ENCODE measurements at regions not wholly inside any gene's neighbourhood (a gene's known extent, or its start where the extent isn't known, plus 50 kb on each side); places are given as distances from the start of the nearest gene placed in this dataset.

- no peak for DNase-seq
Measured at GRCh38 chr6:155706806-155707205, 251.2 kb upstream of the NOX3 start.

GRCh38 chr6:155706341-155706740 lies 250.7 kb upstream of the NOX3 start:
- Mint-ChIP-seq H3K27ac (no peak overlapping the region), H3K4me3 (no peak overlapping the region), H3K9me3 (no peaks in the 10 kb centered on the region), H3K4me1 (ENCODE audit: low read depth) (no peaks in the 10 kb centered on the region), H3K36me3 (ENCODE audit: low read depth) (no peaks in the 10 kb centered on the region), H3K27me3 (peaks cover 6% of the 10 kb centered on the region)
- no peak for DNase-seq

More at GRCh38 chr6:155706806-155707205, 251.2 kb upstream of the NOX3 start:
- H3K4me3 Mint-ChIP-seq: no peak overlapping the region
- H3K9me3 Mint-ChIP-seq: no peaks in the 10 kb centered on the region
- peaks cover 6% of the 10 kb centered on the region for H3K27me3 Mint-ChIP-seq
- no peaks in the 10 kb centered on the region for H3K4me1 Mint-ChIP-seq (ENCODE audit: low read depth)
- H3K27ac Mint-ChIP-seq: no peak overlapping the region
- H3K36me3 Mint-ChIP-seq (ENCODE audit: low read depth): no peaks in the 10 kb centered on the region

GRCh38 chr6:155701342-155701741 lies 245.7 kb upstream of the NOX3 start:
- H3K4me1 Mint-ChIP-seq (ENCODE audit: low read depth): no peaks in the 10 kb centered on the region
- no peaks in the 10 kb centered on the region for H3K36me3 Mint-ChIP-seq (ENCODE audit: low read depth)
- H3K27me3 Mint-ChIP-seq: peaks cover 4% of the 10 kb centered on the region
- DNase-seq: no peak
- no peak overlapping the region for H3K27ac Mint-ChIP-seq
- no peak overlapping the region for H3K4me3 Mint-ChIP-seq
- no peaks in the 10 kb centered on the region for H3K9me3 Mint-ChIP-seq

- no peaks in the 10 kb centered on the region for H3K9me3 Mint-ChIP-seq
- DNase-seq: no peak
Measured at GRCh38 chr6:155695495-155695894, 239.9 kb upstream of the NOX3 start.

GRCh38 chr6:155694419-155694790 lies 238.8 kb upstream of the NOX3 start:
- Mint-ChIP-seq H3K27ac (no peak overlapping the region), H3K9me3 (no peaks in the 10 kb centered on the region), H3K36me3 (ENCODE audit: low read depth) (no peaks in the 10 kb centered on the region), H3K27me3 (no peaks in the 10 kb centered on the region), H3K4me3 (no peak overlapping the region), H3K4me1 (ENCODE audit: low read depth) (no peaks in the 10 kb centered on the region)
- no peak for DNase-seq

More at GRCh38 chr6:155695495-155695894, 239.9 kb upstream of the NOX3 start:
- Mint-ChIP-seq H3K4me3 (no peak overlapping the region), H3K27me3 (no peaks in the 10 kb centered on the region), H3K4me1 (ENCODE audit: low read depth) (no peaks in the 10 kb centered on the region), H3K36me3 (ENCODE audit: low read depth) (no peaks in the 10 kb centered on the region), H3K27ac (no peak overlapping the region)

- no peak overlapping the region for H3K27ac Mint-ChIP-seq
- H3K9me3 Mint-ChIP-seq: no peaks in the 10 kb centered on the region
- H3K27me3 Mint-ChIP-seq: no peaks in the 10 kb centered on the region
- H3K36me3 Mint-ChIP-seq (ENCODE audit: low read depth): no peaks in the 10 kb centered on the region
- H3K4me3 Mint-ChIP-seq: no peak overlapping the region
- no peak for DNase-seq
- no peaks in the 10 kb centered on the region for H3K4me1 Mint-ChIP-seq (ENCODE audit: low read depth)
Measured at GRCh38 chr6:155693573-155694418, 238.2 kb upstream of the NOX3 start.

- no peak for DNase-seq
- Mint-ChIP-seq H3K9me3 (no peaks in the 10 kb centered on the region), H3K27me3 (no peaks in the 10 kb centered on the region), H3K4me1 (ENCODE audit: low read depth) (no peaks in the 10 kb centered on the region), H3K4me3 (no peak overlapping the region), H3K27ac (no peak overlapping the region), H3K36me3 (ENCODE audit: low read depth) (no peaks in the 10 kb centered on the region)
Measured at GRCh38 chr6:155690820-155691219, 235.2 kb upstream of the NOX3 start.

GRCh38 chr6:155687645-155688044 lies 232.0 kb upstream of the NOX3 start:
- no peaks in the 10 kb centered on the region for H3K4me1 Mint-ChIP-seq (ENCODE audit: low read depth)
- H3K9me3 Mint-ChIP-seq: no peaks in the 10 kb centered on the region
- no peaks in the 10 kb centered on the region for H3K27me3 Mint-ChIP-seq
- no peaks in the 10 kb centered on the region for H3K36me3 Mint-ChIP-seq (ENCODE audit: low read depth)
- no peak overlapping the region for H3K4me3 Mint-ChIP-seq
- no peak for DNase-seq
- no peak overlapping the region for H3K27ac Mint-ChIP-seq

- Mint-ChIP-seq H3K27me3 (no peaks in the 10 kb centered on the region), H3K9me3 (no peaks in the 10 kb centered on the region), H3K4me3 (no peak overlapping the region), H3K36me3 (ENCODE audit: low read depth) (no peaks in the 10 kb centered on the region), H3K27ac (no peak overlapping the region), H3K4me1 (ENCODE audit: low read depth) (no peaks in the 10 kb centered on the region)
- DNase-seq: no peak
Measured at GRCh38 chr6:155684416-155685196, 229.0 kb upstream of the NOX3 start.

GRCh38 chr6:155678361-155678760 lies 222.7 kb upstream of the NOX3 start:
- Mint-ChIP-seq H3K4me3 (no peak overlapping the region), H3K36me3 (ENCODE audit: low read depth) (no peaks in the 10 kb centered on the region), H3K4me1 (ENCODE audit: low read depth) (no peaks in the 10 kb centered on the region), H3K27ac (no peak overlapping the region), H3K9me3 (no peaks in the 10 kb centered on the region), H3K27me3 (no peaks in the 10 kb centered on the region)
- no peak for DNase-seq

GRCh38 chr6:155676346-155676745 lies 220.7 kb upstream of the NOX3 start:
- no peak for DNase-seq
- Mint-ChIP-seq H3K9me3 (no peaks in the 10 kb centered on the region), H3K4me1 (ENCODE audit: low read depth) (no peaks in the 10 kb centered on the region), H3K36me3 (ENCODE audit: low read depth) (no peaks in the 10 kb centered on the region), H3K4me3 (no peak overlapping the region), H3K27me3 (no peaks in the 10 kb centered on the region), H3K27ac (no peak overlapping the region)

- no peak for DNase-seq
- Mint-ChIP-seq H3K36me3 (ENCODE audit: low read depth) (no peaks in the 10 kb centered on the region), H3K4me3 (no peak overlapping the region), H3K27ac (no peak overlapping the region), H3K27me3 (peaks cover 4% of the 10 kb centered on the region), H3K4me1 (ENCODE audit: low read depth) (no peaks in the 10 kb centered on the region), H3K9me3 (no peaks in the 10 kb centered on the region)
Measured at GRCh38 chr6:155670655-155671054, 215.0 kb upstream of the NOX3 start.

GRCh38 chr6:155660251-155660977 lies 204.8 kb upstream of the NOX3 start:
- Mint-ChIP-seq H3K27me3 (peaks cover 12% of the 10 kb centered on the region), H3K36me3 (ENCODE audit: low read depth) (no peaks in the 10 kb centered on the region)

GRCh38 chr6:155656024-155656423 lies 200.4 kb upstream of the NOX3 start:
- no peak for DNase-seq
- Mint-ChIP-seq H3K4me1 (ENCODE audit: low read depth) (no peaks in the 10 kb centered on the region), H3K27ac (no peak overlapping the region), H3K9me3 (no peaks in the 10 kb centered on the region), H3K4me3 (no peak overlapping the region), H3K27me3 (peaks cover 12% of the 10 kb centered on the region), H3K36me3 (ENCODE audit: low read depth) (no peaks in the 10 kb centered on the region)

More at GRCh38 chr6:155660251-155660977, 204.8 kb upstream of the NOX3 start:
- no peaks in the 10 kb centered on the region for H3K9me3 Mint-ChIP-seq
- H3K4me3 Mint-ChIP-seq: no peak overlapping the region
- DNase-seq: no peak
- no peak overlapping the region for H3K27ac Mint-ChIP-seq
- no peaks in the 10 kb centered on the region for H3K4me1 Mint-ChIP-seq (ENCODE audit: low read depth)

Measured in activated T-cell treated with anti-CD3 and anti-CD28 coated beads, Interleukin-2, amount 50 U/mL, for 24 hours (primary cell).